ENCODE measurements at regions not wholly inside any gene's neighbourhood (a gene's known extent, or its start where the extent isn't known, plus 50 kb on each side); places are given as distances from the start of the nearest gene placed in this dataset.

- ATAC-seq (no peak), FAIRE-seq (peak; percentile 46), DNase-seq (ENCODE audit: extremely low read depth in 1 of 4, low spot score in 3 of 4) (no peak)
- ChIA-PET CTCF (ENCODE audit: low intra/inter-chr PET ratio) (no interaction called here), POLR2A (no interaction called here)
- Histone ChIP-seq H3K36me3 (ENCODE audit: control insufficient read depth, insufficient read depth, low read length) (peaks cover 2% of the 10 kb centered on the region; the same call in 2 of the 3 replicates), H3K79me2 (ENCODE audit: control insufficient read depth, insufficient read depth, low read length) (peaks cover 24% of the 10 kb centered on the region), H3K4me3 (no peak overlapping the region; the same call in 1 of the 2 replicates), H3K27ac (ENCODE audit: extremely low read depth, low read depth, low read length) (no peak overlapping the region), H3K9me1 (ENCODE audit: control insufficient read depth, insufficient read depth, low read length) (no peaks in the 10 kb centered on the region), H3K9me3 (replicated peaks; ENCODE audit: control insufficient read depth, insufficient read depth, low read depth, low read length) (no peaks in the 10 kb centered on the region), H3K27me3 (ENCODE audit: control insufficient read depth in 2 of 2, insufficient read depth in 2 of 2, low read length in 2 of 2) (no peaks in the 10 kb centered on the region), H3K4me2 (ENCODE audit: insufficient read depth, low read length) (no peak overlapping the region), H2AFZ (ENCODE audit: low read depth, low read length) (no peak overlapping the region), H3K4me1 (replicated peaks in 1 of 2; ENCODE audit: control insufficient read depth in 2 of 2, insufficient read depth in 2 of 2, low read length in 2 of 2) (peaks cover 0 to 6% of the 10 kb centered on the region in 2 experiments; a peak in 2 of 5 replicates), H3K9ac (ENCODE audit: insufficient read depth in 1 of 2, low read depth in 2 of 2, low read length in 2 of 2) (no peak overlapping the region), H4K20me1 (replicated peaks; ENCODE audit: control insufficient read depth, insufficient read depth, low read length) (0 out of 2 replicates have a peak, but pooled peaks cover 4% of the 10 kb centered on the region)
- WGBS (ENCODE audit: insufficient coverage, low coverage, missing lambda C conversion rate) = 20% methylated on average over 6 of the region's 6 CpGs
- intact Hi-C loops (cut with micrococcal nuclease) = no loop called here
- in situ Hi-C loops (cut with MboI) = no loop called here
- no TSS peak for BruUV-seq (replicated peaks)
- TF ChIP-seq POLR2G (IDR thresholded peaks at IDR 0.05; ENCODE audit: low read depth, low read length) (0 out of 2 replicates have a peak, but pooled peaks have one; percentile 13), ZNF318 (IDR thresholded peaks at IDR 0.05; ENCODE audit: borderline replicate concordance in 1 of 2, low read depth in 1 of 2) (no peak), SUPT5H (IDR thresholded peaks at IDR 0.05) (0 out of 2 replicates have a peak, but pooled peaks have one; percentile 4), RFX1 (IDR thresholded peaks at IDR 0.05) (peak; percentile 26; the same call in 1 of the 2 replicates), POLR2A (conservative IDR thresholded peaks at IDR 0.05) (peak; percentile 21)
Measured at GRCh38 chr4:141328560-141329173, 108.0 kb downstream of the ZNF330 start.
